ENCODE measurements at regions not wholly inside any gene's neighbourhood (a gene's known extent, or its start where the extent isn't known, plus 50 kb on each side); places are given as distances from the start of the nearest gene placed in this dataset.

DNA sequence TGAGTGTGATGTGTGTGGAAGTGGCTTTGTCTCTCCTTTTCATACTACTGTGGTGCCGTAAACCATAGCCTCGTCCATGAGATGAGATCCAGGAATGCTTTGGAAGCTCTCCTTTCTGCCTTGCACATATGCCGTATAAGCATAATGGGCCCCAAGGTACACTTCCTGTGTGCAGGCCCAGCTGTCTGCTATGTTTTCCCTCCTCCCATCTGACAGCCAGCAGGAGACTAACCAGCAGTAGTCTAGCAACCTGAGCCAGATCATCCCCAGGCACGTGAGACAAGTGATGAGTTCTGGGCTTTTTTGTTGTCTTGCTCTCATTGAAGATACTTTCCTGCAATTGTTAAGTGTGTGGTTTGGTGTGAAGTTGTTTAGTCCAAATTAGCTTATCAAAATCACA, 555.5 kb upstream of the LRRTM4 start:
- Histone ChIP-seq H3K27ac (ENCODE audit: low read depth in 1 of 2, low read length in 1 of 2) (no peak overlapping the region), H3K4me1 (ENCODE audit: control insufficient read depth in 5 of 5, insufficient read depth in 5 of 5, low read length in 5 of 5) (no peaks in the 10 kb centered on the region), H3K9ac (ENCODE audit: insufficient read depth in 1 of 2, low read length in 2 of 2) (no peak overlapping the region), H3K36me3 (ENCODE audit: control insufficient read depth in 4 of 4, insufficient read depth in 4 of 4, low read length in 4 of 4) (no peaks in the 10 kb centered on the region), H3K9me3 (ENCODE audit: control insufficient read depth in 4 of 4, insufficient read depth in 3 of 4, low read length in 3 of 4) (no peaks in the 10 kb centered on the region), H3K27me3 (ENCODE audit: control insufficient read depth in 3 of 3, insufficient read depth in 3 of 3, low read length in 2 of 3) (no peaks in the 10 kb centered on the region), H3K4me3 (no peak overlapping the region)
- TF ChIP-seq, protein P1, sequence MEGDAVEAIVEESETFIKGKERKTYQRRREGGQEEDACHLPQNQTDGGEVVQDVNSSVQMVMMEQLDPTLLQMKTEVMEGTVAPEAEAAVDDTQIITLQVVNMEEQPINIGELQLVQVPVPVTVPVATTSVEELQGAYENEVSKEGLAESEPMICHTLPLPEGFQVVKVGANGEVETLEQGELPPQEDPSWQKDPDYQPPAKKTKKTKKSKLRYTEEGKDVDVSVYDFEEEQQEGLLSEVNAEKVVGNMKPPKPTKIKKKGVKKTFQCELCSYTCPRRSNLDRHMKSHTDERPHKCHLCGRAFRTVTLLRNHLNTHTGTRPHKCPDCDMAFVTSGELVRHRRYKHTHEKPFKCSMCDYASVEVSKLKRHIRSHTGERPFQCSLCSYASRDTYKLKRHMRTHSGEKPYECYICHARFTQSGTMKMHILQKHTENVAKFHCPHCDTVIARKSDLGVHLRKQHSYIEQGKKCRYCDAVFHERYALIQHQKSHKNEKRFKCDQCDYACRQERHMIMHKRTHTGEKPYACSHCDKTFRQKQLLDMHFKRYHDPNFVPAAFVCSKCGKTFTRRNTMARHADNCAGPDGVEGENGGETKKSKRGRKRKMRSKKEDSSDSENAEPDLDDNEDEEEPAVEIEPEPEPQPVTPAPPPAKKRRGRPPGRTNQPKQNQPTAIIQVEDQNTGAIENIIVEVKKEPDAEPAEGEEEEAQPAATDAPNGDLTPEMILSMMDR (IDR thresholded peaks at IDR 0.05; ENCODE audit: control extremely low read depth, extremely low read depth), result no peak
- ATAC-seq (ENCODE audit: insufficient read depth, low FRiP score) (no peak), DNase-seq (no peak)
- 67 to 75% methylated on average over 4 of the region's 4 CpGs for WGBS, 2 donors

DNA sequence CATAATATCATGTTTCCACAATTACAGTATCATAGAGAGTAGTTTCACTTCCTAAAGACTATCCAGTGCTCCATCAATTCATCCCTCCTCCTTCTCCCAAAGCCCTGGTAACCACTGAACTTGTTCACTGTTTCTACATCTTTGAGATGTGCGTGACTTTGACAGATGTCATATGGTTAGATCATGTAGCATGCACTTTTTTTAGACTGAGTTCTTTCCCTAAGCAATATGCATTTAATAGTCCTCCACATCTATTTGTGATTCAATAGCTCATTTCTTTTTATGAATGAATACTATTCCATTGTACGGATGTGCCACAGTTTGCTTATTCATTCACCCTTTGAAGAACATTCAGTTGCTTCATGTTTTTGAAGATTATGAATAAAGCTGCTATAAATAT, 560.4 kb upstream of the LRRTM4 start:
- no peak for DNase-seq
- 85 to 90% methylated on average over 2 of the region's 2 CpGs for WGBS, 2 donors

DNA sequence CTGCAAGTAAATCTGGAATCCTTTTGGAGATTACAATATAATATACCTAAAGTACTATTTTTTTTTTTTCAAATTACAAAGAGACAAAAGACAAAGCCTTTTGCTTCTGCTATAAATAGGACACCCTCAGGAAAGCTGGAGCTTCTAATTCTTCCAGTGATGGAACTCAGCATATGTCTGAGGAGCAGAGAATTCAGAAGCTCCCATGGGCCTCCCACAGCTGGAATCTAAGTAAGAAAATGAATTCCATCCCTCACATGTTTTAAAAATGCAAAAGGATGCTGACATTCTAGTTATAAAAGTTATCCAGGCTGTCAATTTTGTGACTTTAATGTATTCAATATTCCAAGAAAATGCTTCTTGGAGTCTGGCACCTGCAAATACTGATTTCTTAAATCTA, 571.3 kb upstream of the LRRTM4 start:
- H3K9me3 ChIP-seq (ENCODE audit: control insufficient read depth in 4 of 4, insufficient read depth in 3 of 4, low read length in 3 of 4), result no peaks in the 10 kb centered on the region
- no peak overlapping the region for H3K9ac ChIP-seq (ENCODE audit: insufficient read depth in 1 of 2, low read length in 2 of 2)
- no peaks in the 10 kb centered on the region for H3K36me3 ChIP-seq (ENCODE audit: control insufficient read depth in 4 of 4, insufficient read depth in 4 of 4, low read length in 4 of 4)
- ATAC-seq (ENCODE audit: insufficient read depth, low FRiP score), result no peak
- H3K4me1 ChIP-seq (ENCODE audit: control insufficient read depth in 5 of 5, insufficient read depth in 5 of 5, low read length in 5 of 5), result no peaks in the 10 kb centered on the region
- no peak overlapping the region for H3K4me3 ChIP-seq
- TF ChIP-seq, protein P1 (IDR thresholded peaks at IDR 0.05; ENCODE audit: control extremely low read depth, extremely low read depth), result no peak
- no peaks in the 10 kb centered on the region for H3K27me3 ChIP-seq (ENCODE audit: control insufficient read depth in 3 of 3, insufficient read depth in 3 of 3, low read length in 2 of 3)
- DNase-seq, result no peak
- no peak overlapping the region for H3K27ac ChIP-seq (ENCODE audit: low read depth in 1 of 2, low read length in 1 of 2)

More for the DNA sequence above, 560.4 kb upstream of the LRRTM4 start:
- TF ChIP-seq, protein P1 (IDR thresholded peaks at IDR 0.05; ENCODE audit: control extremely low read depth, extremely low read depth), result no peak
- ATAC-seq (ENCODE audit: insufficient read depth, low FRiP score), result no peak
- no peaks in the 10 kb centered on the region for H3K4me1 ChIP-seq (ENCODE audit: control insufficient read depth in 5 of 5, insufficient read depth in 5 of 5, low read length in 5 of 5)
- no peaks in the 10 kb centered on the region for H3K36me3 ChIP-seq (ENCODE audit: control insufficient read depth in 4 of 4, insufficient read depth in 4 of 4, low read length in 4 of 4)
- H3K9ac ChIP-seq (ENCODE audit: insufficient read depth in 1 of 2, low read length in 2 of 2), result no peak overlapping the region
- H3K27ac ChIP-seq (ENCODE audit: low read depth in 1 of 2, low read length in 1 of 2), result no peak overlapping the region
- no peaks in the 10 kb centered on the region for H3K27me3 ChIP-seq (ENCODE audit: control insufficient read depth in 3 of 3, insufficient read depth in 3 of 3, low read length in 2 of 3)
- no peak overlapping the region for H3K4me3 ChIP-seq
- H3K9me3 ChIP-seq (ENCODE audit: control insufficient read depth in 4 of 4, insufficient read depth in 3 of 4, low read length in 3 of 4), result peaks cover 0 to 4% (median 0%) of the 10 kb centered on the region in 4 donors

DNA sequence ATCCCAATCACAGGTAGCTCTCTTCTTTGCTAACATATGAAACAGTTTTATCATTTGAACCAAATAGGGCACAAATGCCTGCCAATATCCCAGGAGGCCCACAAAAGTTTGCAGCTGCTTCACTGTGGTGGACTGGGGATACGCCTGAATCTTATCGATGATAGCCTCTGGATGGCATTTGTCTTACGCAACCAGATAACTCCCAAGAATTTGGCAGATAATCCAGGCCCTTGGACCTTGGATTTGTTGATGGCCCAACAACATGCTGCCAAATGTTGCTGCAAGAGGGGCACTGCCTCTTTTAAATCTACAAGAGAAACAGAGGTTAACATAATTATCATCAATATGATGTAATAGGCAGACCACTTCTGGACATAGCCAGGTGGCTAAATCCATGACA, 587.1 kb upstream of the LRRTM4 start:
- no peak overlapping the region for H3K4me3 ChIP-seq
- no peak overlapping the region for H3K27ac ChIP-seq (ENCODE audit: low read depth in 1 of 2, low read length in 1 of 2)
- H3K9ac ChIP-seq (ENCODE audit: insufficient read depth in 1 of 2, low read length in 2 of 2), result no peak overlapping the region
- DNase-seq (no peak), ATAC-seq (ENCODE audit: insufficient read depth, low FRiP score) (no peak)
- H3K9me3 ChIP-seq (ENCODE audit: control insufficient read depth in 4 of 4, insufficient read depth in 3 of 4, low read length in 3 of 4), result peaks cover 0 to 10% (median 2%) of the 10 kb centered on the region in 4 donors
- H3K4me1 ChIP-seq (ENCODE audit: control insufficient read depth in 5 of 5, insufficient read depth in 5 of 5, low read length in 5 of 5), result no peaks in the 10 kb centered on the region
- no peaks in the 10 kb centered on the region for H3K36me3 ChIP-seq (ENCODE audit: control insufficient read depth in 4 of 4, insufficient read depth in 4 of 4, low read length in 4 of 4)
- 58 to 89% methylated on average over 3 of the region's 3 CpGs for whole genome bisulfite sequencing, 2 donors
- TF ChIP-seq, protein P1 (IDR thresholded peaks at IDR 0.05; ENCODE audit: control extremely low read depth, extremely low read depth), result no peak
- H3K27me3 ChIP-seq (ENCODE audit: control insufficient read depth in 3 of 3, insufficient read depth in 3 of 3, low read length in 2 of 3), result no peaks in the 10 kb centered on the region

All from lung (tissue), 11 donors.